ENCODE measurements at regions not wholly inside any gene's neighbourhood (a gene's known extent, or its start where the extent isn't known, plus 50 kb on each side); places are given as distances from the start of the nearest gene placed in this dataset.
"Not testable (repeated sequence)": the region's sequence is repeated elsewhere in the genome, so short reads cannot be mapped to it uniquely, and the experiment has no call there.

GRCh38 chr2:187989925-187990623, 301.6 kb upstream of the GULP1 start:
- DNase-seq (ENCODE audit: low spot score): no peak

- DNase-seq (ENCODE audit: low spot score): no peak
These were observed 300.3 kb upstream of the GULP1 start for GRCh38 chr2:187991389-187991788.

- DNase-seq (ENCODE audit: low spot score): peak; percentile 25
These were observed 297.0 kb upstream of the GULP1 start for GRCh38 chr2:187994464-187995331.

- no peak for DNase-seq (ENCODE audit: low spot score)
These were observed 296.1 kb upstream of the GULP1 start for GRCh38 chr2:187995556-187995955.

GRCh38 chr2:187996630-187997029, 295.0 kb upstream of the GULP1 start:
- DNase-seq (ENCODE audit: low spot score): no peak

- DNase-seq (ENCODE audit: low spot score): no peak
These were observed 291.5 kb upstream of the GULP1 start for GRCh38 chr2:188000189-188000588.

GRCh38 chr2:188003800-188004199, 287.9 kb upstream of the GULP1 start:
- no peak for DNase-seq (ENCODE audit: low spot score)

- no peak for DNase-seq (ENCODE audit: low spot score)
These were observed 277.9 kb upstream of the GULP1 start for GRCh38 chr2:188013767-188014166.

GRCh38 chr2:188016917-188017316, 274.8 kb upstream of the GULP1 start:
- DNase-seq (ENCODE audit: low spot score): no peak

GRCh38 chr2:188022389-188022788, 269.3 kb upstream of the GULP1 start:
- no peak for DNase-seq (ENCODE audit: low spot score)

GRCh38 chr2:188023035-188023434, 268.6 kb upstream of the GULP1 start:
- DNase-seq (ENCODE audit: low spot score): no peak

GRCh38 chr2:188024811-188025210, 266.9 kb upstream of the GULP1 start:
- DNase-seq (ENCODE audit: low spot score): no peak

- DNase-seq (ENCODE audit: low spot score): no peak
These were observed 262.9 kb upstream of the GULP1 start for GRCh38 chr2:188028739-188029138.

- DNase-seq (ENCODE audit: low spot score): no peak
These were observed 259.4 kb upstream of the GULP1 start for GRCh38 chr2:188032306-188032705.

- DNase-seq (ENCODE audit: low spot score): no peak
These were observed 258.9 kb upstream of the GULP1 start for GRCh38 chr2:188032786-188033185.

- not testable (repeated sequence) for DNase-seq (ENCODE audit: low spot score)
These were observed 258.4 kb upstream of the GULP1 start for GRCh38 chr2:188033240-188033639.

GRCh38 chr2:188034102-188034501, 257.6 kb upstream of the GULP1 start:
- DNase-seq (ENCODE audit: low spot score): not testable (repeated sequence)

- not testable (repeated sequence) for DNase-seq (ENCODE audit: low spot score)
These were observed 256.3 kb upstream of the GULP1 start for GRCh38 chr2:188035377-188035776.

- peak; percentile 42 for DNase-seq (ENCODE audit: low spot score)
These were observed 254.9 kb upstream of the GULP1 start for GRCh38 chr2:188036786-188037185.

- no peak for DNase-seq (ENCODE audit: low spot score)
These were observed 252.4 kb upstream of the GULP1 start for GRCh38 chr2:188039307-188039706.

- peak; percentile 67 for DNase-seq (ENCODE audit: low spot score)
These were observed 249.3 kb upstream of the GULP1 start for GRCh38 chr2:188042412-188042811.

GRCh38 chr2:188045016-188045415, 246.7 kb upstream of the GULP1 start:
- DNase-seq (ENCODE audit: low spot score): no peak

GRCh38 chr2:188046437-188046836, 245.2 kb upstream of the GULP1 start:
- peak; percentile 67 for DNase-seq (ENCODE audit: low spot score)
